MG63 (cell line): ENCODE measurements at regions not wholly inside any gene's neighbourhood (a gene's known extent, or its start where the extent isn't known, plus 50 kb on each side); places are given as distances from the start of the nearest gene placed in this dataset.
A peak's percentile ranks its signal among the peaks of the same experiment; 100 is the strongest.

Source experiments
- DNase-seq: peaks from one replicate; pipeline ENCODE4 v3.0.0-alpha.2; 2020
- H3K27me3 ChIP-seq: fragments of 250-450 bp; sonication (Bioruptor Pico); 2 replicates; pipeline ENCODE4 v1.5.1; 2020; ENCODE audit warnings: mild to moderate bottlenecking, moderate library complexity
- H3K36me3 ChIP-seq: fragments of 250-450 bp; sonication (Bioruptor Pico); 2 replicates; pipeline ENCODE4 v1.5.1; 2020; ENCODE audit warnings: mild to moderate bottlenecking, moderate library complexity
- H3K4me3 ChIP-seq: fragments of 250-450 bp; sonication (Bioruptor Pico); 2 replicates; pipeline ENCODE4 v1.5.1; 2020; ENCODE audit warnings: mild to moderate bottlenecking, moderate library complexity
- H3K9me3 ChIP-seq: fragments of 250-450 bp; sonication (Bioruptor Pico); 2 replicates; pipeline ENCODE4 v1.5.1; 2020; ENCODE audit warnings: mild to moderate bottlenecking, moderate library complexity

GRCh38 chr1:29969576-29969975 lies 733.3 kb downstream of the PTPRU start:
- DNase-seq, result peak; percentile 72
- H3K36me3 ChIP-seq, result no peaks in the 10 kb centered on the region
- H3K9me3 ChIP-seq, result no peaks in the 10 kb centered on the region
- H3K4me3 ChIP-seq, result no peak overlapping the region
- H3K27me3 ChIP-seq, result no peaks in the 10 kb centered on the region

GRCh38 chr1:29967261-29967660 lies 730.9 kb downstream of the PTPRU start:
- no peaks in the 10 kb centered on the region for H3K27me3 ChIP-seq
- no peak overlapping the region for H3K4me3 ChIP-seq

GRCh38 chr1:29966526-29967045 lies 730.3 kb downstream of the PTPRU start:
- no peak for DNase-seq
- Histone ChIP-seq H3K27me3 (no peaks in the 10 kb centered on the region), H3K9me3 (no peaks in the 10 kb centered on the region)

More at GRCh38 chr1:29967261-29967660, 730.9 kb downstream of the PTPRU start:
- Histone ChIP-seq H3K9me3 (no peaks in the 10 kb centered on the region), H3K36me3 (no peaks in the 10 kb centered on the region)
- no peak for DNase-seq

GRCh38 chr1:29964718-29965533 lies 728.6 kb downstream of the PTPRU start:
- Histone ChIP-seq H3K9me3 (no peaks in the 10 kb centered on the region), H3K27me3 (no peaks in the 10 kb centered on the region), H3K4me3 (no peak overlapping the region), H3K36me3 (no peaks in the 10 kb centered on the region)
- DNase-seq, result no peak

More at GRCh38 chr1:29966526-29967045, 730.3 kb downstream of the PTPRU start:
- Histone ChIP-seq H3K36me3 (no peaks in the 10 kb centered on the region), H3K4me3 (no peak overlapping the region)

- DNase-seq, result no peak
- Histone ChIP-seq H3K9me3 (no peaks in the 10 kb centered on the region), H3K4me3 (no peak overlapping the region), H3K27me3 (no peaks in the 10 kb centered on the region), H3K36me3 (no peaks in the 10 kb centered on the region)
Observed at GRCh38 chr1:29963946-29964345, 727.6 kb downstream of the PTPRU start.

GRCh38 chr1:29962831-29963247 lies 726.5 kb downstream of the PTPRU start:
- Histone ChIP-seq H3K36me3 (no peaks in the 10 kb centered on the region), H3K9me3 (no peaks in the 10 kb centered on the region), H3K4me3 (no peak overlapping the region), H3K27me3 (no peaks in the 10 kb centered on the region)
- DNase-seq, result peak; percentile 62

- Histone ChIP-seq H3K4me3 (no peak overlapping the region), H3K36me3 (no peaks in the 10 kb centered on the region), H3K27me3 (no peaks in the 10 kb centered on the region), H3K9me3 (no peaks in the 10 kb centered on the region)
- DNase-seq, result no peak
Observed at GRCh38 chr1:29962336-29962735, 726.0 kb downstream of the PTPRU start.

GRCh38 chr1:29961293-29962059 lies 725.2 kb downstream of the PTPRU start:
- no peak overlapping the region for H3K4me3 ChIP-seq
- no peak for DNase-seq
- H3K9me3 ChIP-seq, result no peaks in the 10 kb centered on the region
- H3K27me3 ChIP-seq, result no peaks in the 10 kb centered on the region
- no peaks in the 10 kb centered on the region for H3K36me3 ChIP-seq

GRCh38 chr1:29960876-29961275 lies 724.6 kb downstream of the PTPRU start:
- DNase-seq, result no peak

GRCh38 chr1:29960156-29960755 lies 723.9 kb downstream of the PTPRU start:
- Histone ChIP-seq H3K9me3 (no peaks in the 10 kb centered on the region), H3K27me3 (no peaks in the 10 kb centered on the region), H3K4me3 (no peak overlapping the region), H3K36me3 (no peaks in the 10 kb centered on the region)
- no peak for DNase-seq

More at GRCh38 chr1:29960876-29961275, 724.6 kb downstream of the PTPRU start:
- H3K9me3 ChIP-seq, result no peaks in the 10 kb centered on the region
- no peaks in the 10 kb centered on the region for H3K27me3 ChIP-seq
- H3K36me3 ChIP-seq, result no peaks in the 10 kb centered on the region
- H3K4me3 ChIP-seq, result no peak overlapping the region

- no peaks in the 10 kb centered on the region for H3K36me3 ChIP-seq
- H3K4me3 ChIP-seq, result no peak overlapping the region
- H3K9me3 ChIP-seq, result no peaks in the 10 kb centered on the region
- no peak for DNase-seq
- H3K27me3 ChIP-seq, result no peaks in the 10 kb centered on the region
Observed at GRCh38 chr1:29959356-29959755, 723.0 kb downstream of the PTPRU start.

- H3K9me3 ChIP-seq, result no peaks in the 10 kb centered on the region
- no peaks in the 10 kb centered on the region for H3K36me3 ChIP-seq
- DNase-seq, result no peak
- no peak overlapping the region for H3K4me3 ChIP-seq
- H3K27me3 ChIP-seq, result no peaks in the 10 kb centered on the region
Observed at GRCh38 chr1:29958271-29958670, 721.9 kb downstream of the PTPRU start.

- Histone ChIP-seq H3K27me3 (no peaks in the 10 kb centered on the region), H3K9me3 (no peaks in the 10 kb centered on the region), H3K36me3 (no peaks in the 10 kb centered on the region), H3K4me3 (no peak overlapping the region)
- no peak for DNase-seq
Observed at GRCh38 chr1:29956349-29957030, 720.2 kb downstream of the PTPRU start.

GRCh38 chr1:29954591-29954990 lies 718.3 kb downstream of the PTPRU start:
- Histone ChIP-seq H3K4me3 (no peak overlapping the region), H3K27me3 (no peaks in the 10 kb centered on the region), H3K36me3 (no peaks in the 10 kb centered on the region), H3K9me3 (no peaks in the 10 kb centered on the region)
- DNase-seq, result no peak

GRCh38 chr1:29953961-29954360 lies 717.6 kb downstream of the PTPRU start:
- Histone ChIP-seq H3K27me3 (no peaks in the 10 kb centered on the region), H3K9me3 (no peaks in the 10 kb centered on the region), H3K36me3 (no peaks in the 10 kb centered on the region), H3K4me3 (no peak overlapping the region)
- DNase-seq, result no peak

- no peaks in the 10 kb centered on the region for H3K9me3 ChIP-seq
- no peak for DNase-seq
- H3K27me3 ChIP-seq, result no peaks in the 10 kb centered on the region; the same call in 1 of the 2 replicates
- no peaks in the 10 kb centered on the region for H3K36me3 ChIP-seq
- H3K4me3 ChIP-seq, result no peak overlapping the region
Observed at GRCh38 chr1:29949676-29950075, 713.4 kb downstream of the PTPRU start.
